ENCODE measurements at regions not wholly inside any gene's neighbourhood (a gene's known extent, or its start where the extent isn't known, plus 50 kb on each side); places are given as distances from the start of the nearest gene placed in this dataset.

DNA sequence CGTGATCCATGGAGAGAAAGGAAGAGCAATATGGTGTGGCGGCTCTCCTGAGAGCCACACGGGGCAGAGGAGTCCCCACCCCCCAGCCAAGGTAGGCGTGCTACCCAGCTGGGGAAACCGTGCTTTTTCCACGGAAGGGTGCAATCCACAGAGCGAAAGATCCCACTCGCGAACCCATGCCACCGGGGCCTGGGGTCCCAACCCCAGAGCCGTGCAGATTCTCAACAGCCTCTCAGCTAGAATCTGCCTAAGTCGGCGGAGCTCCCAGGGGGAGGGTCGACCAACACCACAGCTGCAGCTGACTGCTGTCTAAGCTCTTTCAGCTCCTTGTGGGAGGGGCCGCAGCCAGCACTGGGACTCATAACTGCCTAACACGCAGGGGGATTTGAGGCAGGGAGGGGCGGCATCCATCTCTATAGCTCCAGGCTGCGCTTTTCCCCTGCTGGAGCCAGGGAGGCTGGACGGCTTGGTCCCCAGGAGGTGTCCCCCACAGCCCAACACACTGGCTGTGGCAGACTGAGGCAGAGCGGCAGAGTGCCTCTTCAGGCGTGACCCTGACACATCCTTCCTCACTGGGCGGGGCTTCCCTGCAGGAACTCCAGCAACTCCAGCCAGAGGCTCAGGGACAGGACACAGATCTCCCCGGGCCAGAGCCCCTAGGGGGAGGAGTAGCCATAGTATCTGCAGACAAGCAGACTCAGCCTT, 107.6 kb upstream of the ZBTB20 start:
- TF ChIP-seq, protein P1, sequence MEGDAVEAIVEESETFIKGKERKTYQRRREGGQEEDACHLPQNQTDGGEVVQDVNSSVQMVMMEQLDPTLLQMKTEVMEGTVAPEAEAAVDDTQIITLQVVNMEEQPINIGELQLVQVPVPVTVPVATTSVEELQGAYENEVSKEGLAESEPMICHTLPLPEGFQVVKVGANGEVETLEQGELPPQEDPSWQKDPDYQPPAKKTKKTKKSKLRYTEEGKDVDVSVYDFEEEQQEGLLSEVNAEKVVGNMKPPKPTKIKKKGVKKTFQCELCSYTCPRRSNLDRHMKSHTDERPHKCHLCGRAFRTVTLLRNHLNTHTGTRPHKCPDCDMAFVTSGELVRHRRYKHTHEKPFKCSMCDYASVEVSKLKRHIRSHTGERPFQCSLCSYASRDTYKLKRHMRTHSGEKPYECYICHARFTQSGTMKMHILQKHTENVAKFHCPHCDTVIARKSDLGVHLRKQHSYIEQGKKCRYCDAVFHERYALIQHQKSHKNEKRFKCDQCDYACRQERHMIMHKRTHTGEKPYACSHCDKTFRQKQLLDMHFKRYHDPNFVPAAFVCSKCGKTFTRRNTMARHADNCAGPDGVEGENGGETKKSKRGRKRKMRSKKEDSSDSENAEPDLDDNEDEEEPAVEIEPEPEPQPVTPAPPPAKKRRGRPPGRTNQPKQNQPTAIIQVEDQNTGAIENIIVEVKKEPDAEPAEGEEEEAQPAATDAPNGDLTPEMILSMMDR (IDR thresholded peaks at IDR 0.05 in 4 of 5, conservative IDR thresholded peaks at IDR 0.05 in 1 of 5) = no peak
- no peak for TF ChIP-seq POLR2A (IDR thresholded peaks at IDR 0.05)
- in situ Hi-C loops (cut with MboI; ENCODE audit: low sequenced_read_pairs in 4 of 4) = no loop called here
- no peak for ATAC-seq
- H3K9me3 ChIP-seq = no peaks in the 10 kb centered on the region
- H3K4me1 ChIP-seq = no peaks in the 10 kb centered on the region
- DNase-seq = no peak
- no peak overlapping the region for H3K4me3 ChIP-seq
- H3K36me3 ChIP-seq = no peaks in the 10 kb centered on the region
- H3K27me3 ChIP-seq = no peaks in the 10 kb centered on the region
- no peak overlapping the region for H3K27ac ChIP-seq
- intact Hi-C loops (cut with DNase I; ENCODE audit: low total_unique reads) = no loop called here

DNA sequence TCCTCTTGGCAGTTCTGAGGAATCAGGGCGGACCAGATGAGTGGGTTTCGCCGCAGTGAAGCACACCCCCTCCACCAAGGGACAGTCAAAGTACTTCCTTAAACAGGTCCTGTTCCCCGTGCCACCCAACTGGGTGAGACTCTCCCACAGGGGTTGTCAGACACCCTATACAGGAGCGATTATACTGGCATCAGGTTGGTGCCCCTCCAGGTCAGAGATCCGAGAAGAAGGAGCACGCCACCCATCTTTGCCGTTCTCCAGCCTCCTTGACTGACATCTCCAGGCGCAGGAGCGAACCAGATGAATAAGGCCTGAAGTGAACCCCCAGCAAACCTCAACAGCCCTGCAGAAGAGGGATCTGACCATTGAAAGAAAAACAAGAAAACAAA, 108.1 kb upstream of the ZBTB20 start:
- ATAC-seq = no peak
- no peaks in the 10 kb centered on the region for H3K27me3 ChIP-seq
- no peaks in the 10 kb centered on the region for H3K9me3 ChIP-seq
- no peak overlapping the region for H3K4me3 ChIP-seq
- intact Hi-C loops (cut with DNase I; ENCODE audit: low total_unique reads) (no loop called here), in situ Hi-C loops (cut with MboI; ENCODE audit: low sequenced_read_pairs in 4 of 4) (no loop called here)
- TF ChIP-seq POLR2A (IDR thresholded peaks at IDR 0.05) = no peak
- TF ChIP-seq, protein P1 (IDR thresholded peaks at IDR 0.05 in 4 of 5, conservative IDR thresholded peaks at IDR 0.05 in 1 of 5) = no peak
- DNase-seq = no peak
- H3K36me3 ChIP-seq = no peaks in the 10 kb centered on the region
- no peak overlapping the region for H3K27ac ChIP-seq
- H3K4me1 ChIP-seq = no peaks in the 10 kb centered on the region

DNA sequence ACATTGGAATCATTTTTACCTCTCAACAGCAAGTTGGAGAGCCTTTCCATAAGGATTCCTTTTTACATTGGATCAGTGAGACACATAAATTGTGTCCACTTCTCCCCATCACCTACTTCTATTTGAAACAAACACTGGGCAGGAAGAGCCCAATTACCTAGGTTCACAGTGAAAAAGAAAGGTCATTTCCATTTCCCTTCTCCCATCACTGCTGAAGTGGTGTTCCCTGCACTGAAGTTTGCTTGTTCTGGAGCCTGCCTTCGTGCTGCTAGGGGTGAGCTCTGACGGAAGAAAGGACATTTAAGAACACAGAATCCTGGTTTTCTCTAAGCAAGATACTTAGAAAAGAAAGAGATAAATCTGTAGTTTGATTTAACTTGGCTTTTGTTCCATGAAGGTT, 123.8 kb upstream of the ZBTB20 start:
- Histone ChIP-seq H3K4me3 (no peak overlapping the region), H3K27ac (peak overlapping the region in 2 of 4 donors; percentile 79 to 86), H3K36me3 (no peaks in the 10 kb centered on the region), H3K9me3 (no peaks in the 10 kb centered on the region), H3K27me3 (no peaks in the 10 kb centered on the region), H3K4me1 (peaks cover 12 to 21% of the 10 kb centered on the region in 2 donors)
- in situ Hi-C loops (cut with MboI; ENCODE audit: low sequenced_read_pairs in 4 of 4) (no loop called here), intact Hi-C loops (cut with DNase I; ENCODE audit: low total_unique reads) (no loop called here)
- TF ChIP-seq POLR2A (IDR thresholded peaks at IDR 0.05) = no peak
- ATAC-seq (no peak), DNase-seq (no peak)

DNA sequence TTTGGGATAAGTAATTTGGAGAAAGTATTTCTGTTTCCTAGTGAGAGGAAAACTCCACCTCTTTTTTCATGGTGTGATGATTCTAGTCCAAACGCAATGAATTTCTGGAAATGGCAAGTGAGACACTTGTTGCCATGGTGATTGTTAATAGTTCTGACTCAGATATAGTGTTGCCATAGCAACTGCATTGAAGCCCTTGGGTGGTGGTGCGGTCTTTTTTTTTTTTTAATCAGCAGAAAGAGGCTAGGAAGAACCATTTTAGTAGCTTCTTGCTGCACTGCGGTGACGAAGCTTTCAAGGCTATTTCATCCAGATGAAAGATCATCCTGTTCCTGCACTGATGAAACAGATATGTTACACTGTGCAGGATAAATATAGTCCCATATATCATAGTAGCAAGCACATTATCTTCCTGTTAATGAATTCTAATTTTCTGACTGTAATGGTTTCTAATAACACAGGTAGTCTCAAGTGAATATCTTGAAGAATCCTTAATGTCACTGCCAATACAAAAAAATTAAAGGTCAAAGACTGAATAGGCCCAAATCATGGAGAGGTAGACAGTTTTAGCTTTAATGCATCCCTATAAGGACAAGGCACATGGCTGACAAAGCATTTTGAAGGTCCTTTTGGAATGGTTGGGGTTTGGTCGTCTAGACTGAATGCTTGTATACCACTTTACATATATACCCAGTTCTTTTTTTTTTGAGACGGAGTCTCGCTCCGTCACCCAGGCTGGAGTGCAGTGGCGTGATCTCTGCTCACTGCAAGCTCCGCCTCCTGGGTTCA, 125.1 kb upstream of the ZBTB20 start:
- ATAC-seq (peak; percentile 98 to 99), DNase-seq (peak; percentile 25 to 36)
- peaks cover 12 to 21% of the 10 kb centered on the region in 2 donors for H3K4me1 ChIP-seq
- in situ Hi-C loops (cut with MboI; ENCODE audit: low sequenced_read_pairs in 4 of 4) = no loop called here
- H3K36me3 ChIP-seq = no peaks in the 10 kb centered on the region
- no peaks in the 10 kb centered on the region for H3K27me3 ChIP-seq
- peak overlapping the region in 2 of 4 donors; percentile 11 to 32 for H3K4me3 ChIP-seq
- peak overlapping the region; percentile 65 to 86 (median 80) for H3K27ac ChIP-seq
- intact Hi-C loops (cut with DNase I; ENCODE audit: low total_unique reads) = no loop called here
- H3K9me3 ChIP-seq = no peaks in the 10 kb centered on the region
- no peak for TF ChIP-seq POLR2A (IDR thresholded peaks at IDR 0.05)
- TF ChIP-seq, protein P1 (IDR thresholded peaks at IDR 0.05 in 4 of 5, conservative IDR thresholded peaks at IDR 0.05 in 1 of 5) = no peak

DNA sequence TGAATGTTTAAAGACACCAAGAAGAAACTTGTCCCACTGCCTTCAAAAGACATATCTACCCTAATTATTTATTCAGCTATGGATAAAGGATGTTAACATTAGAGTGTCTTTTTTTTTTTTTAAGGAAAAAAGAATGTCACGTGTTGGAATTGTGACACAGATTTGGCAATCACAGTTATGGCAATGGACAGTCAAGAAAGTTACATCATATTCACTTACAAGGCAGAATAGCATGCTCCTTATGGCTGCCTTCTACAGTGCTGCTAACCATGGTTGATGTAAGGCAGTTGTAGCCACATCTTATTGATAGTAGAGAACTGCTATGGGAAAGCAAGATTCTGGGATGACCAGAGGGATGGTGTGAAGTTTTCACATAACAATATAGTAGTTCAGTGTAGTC, 128.8 kb upstream of the ZBTB20 start:
- in situ Hi-C loops (cut with MboI; ENCODE audit: low sequenced_read_pairs in 4 of 4) (no loop called here), intact Hi-C loops (cut with DNase I; ENCODE audit: low total_unique reads) (no loop called here)
- Histone ChIP-seq H3K27me3 (no peaks in the 10 kb centered on the region), H3K9me3 (no peaks in the 10 kb centered on the region), H3K36me3 (no peaks in the 10 kb centered on the region), H3K27ac (peak overlapping the region in 1 of 4 donors; percentile 21), H3K4me3 (no peak overlapping the region), H3K4me1 (peaks cover 7 to 27% of the 10 kb centered on the region in 2 donors)
- no peak for TF ChIP-seq POLR2A (IDR thresholded peaks at IDR 0.05)
- TF ChIP-seq, protein P1 (IDR thresholded peaks at IDR 0.05 in 4 of 5, conservative IDR thresholded peaks at IDR 0.05 in 1 of 5) = no peak
- ATAC-seq (peak in 1 of 2 donors; percentile 33), DNase-seq (no peak)
